ENCODE measurements at regions not wholly inside any gene's neighbourhood (a gene's known extent, or its start where the extent isn't known, plus 50 kb on each side); places are given as distances from the start of the nearest gene placed in this dataset.
A peak's percentile ranks its signal among the peaks of the same experiment; 100 is the strongest.
"Not testable (repeated sequence)": the region's sequence is repeated elsewhere in the genome, so short reads cannot be mapped to it uniquely, and the experiment has no call there.

GRCh38 chr6:20340068-20340848 is 61.4 kb upstream of the E2F3 start:
- DNase-seq, result peak in 7 of 56 donors; percentile 1 to 18 (median 8)

- no peak for DNase-seq
These were observed 60.6 kb upstream of the E2F3 start for GRCh38 chr6:20341096-20341495.

GRCh38 chr6:20341564-20341963 is 60.1 kb upstream of the E2F3 start:
- no peak for DNase-seq

- DNase-seq, result not testable (repeated sequence)
These were observed 54.7 kb upstream of the E2F3 start for GRCh38 chr6:20346948-20347347.

GRCh38 chr6:20348041-20348440 is 53.6 kb upstream of the E2F3 start:
- DNase-seq, result no peak

- no peak for DNase-seq
These were observed 52.5 kb upstream of the E2F3 start for GRCh38 chr6:20349225-20349624.

GRCh38 chr6:20350215-20350614 is 51.5 kb upstream of the E2F3 start:
- DNase-seq, result no peak

- DNase-seq, result no peak
These were observed 50.1 kb upstream of the E2F3 start for GRCh38 chr6:20351534-20351933.
